ENCODE measurements at regions not wholly inside any gene's neighbourhood (a gene's known extent, or its start where the extent isn't known, plus 50 kb on each side); places are given as distances from the start of the nearest gene placed in this dataset.

GRCh38 chr6:938916-939315 is 246.0 kb upstream of the EXOC2 start:
- TF ChIP-seq CTCF (IDR thresholded peaks at IDR 0.05; ENCODE audit: low read length) (no peak), EZH2 (optimal IDR thresholded peaks at IDR 0.05; ENCODE audit: low read depth, low read length) (no peak)

Measured in MM.1S (cell line).